GM12878 (cell line): ENCODE measurements at regions not wholly inside any gene's neighbourhood (a gene's known extent, or its start where the extent isn't known, plus 50 kb on each side); places are given as distances from the start of the nearest gene placed in this dataset.

Experiments used
- ATAC-seq: fragments of 200-7000 bp; cut with Tn5 transposase; 3 replicates; pipeline ENCODE4 v1.9.1; 2020; ENCODE audit warnings: mild to moderate bottlenecking, moderate library complexity
- BruUV-seq: library from RNA; stranded (reverse); fragments of 400-500 nt; replicated peaks from 2 replicates; lab custom pipeline; 2021; lab: Mats Ljungman, UMichigan
- CTCF ChIA-PET: fragments of 300-600 bp; sonication (Branson Sonifier 250); formaldehyde crosslinking; extraction: SDS; loops from one replicate; lab custom pipeline; 2021; ENCODE audit warnings: inconsistent platforms; lab: Yijun Ruan, JAX
- POLR2A ChIA-PET: fragments of 350-600 bp; formaldehyde crosslinking; extraction: SDS; loops from one replicate; lab custom pipeline; 2021; ENCODE audit warnings: inconsistent platforms; lab: Charles Lee
- RAD21 ChIA-PET: fragments of 300-600 bp; sonication (Branson Sonifier 250); formaldehyde crosslinking; loops from one replicate; lab custom pipeline; 2023; ENCODE audit warnings: antibody characterized with exemption; ENCODE audit not compliant: unreplicated experiment; lab: Charles Lee
- SMC1A ChIA-PET: fragments of 300-600 bp; sonication (Branson Sonifier 250); formaldehyde crosslinking; loops from one replicate; lab custom pipeline; 2023; ENCODE audit not compliant: unreplicated experiment, uncharacterized antibody; lab: Charles Lee
- DNase-seq: peaks from one replicate; pipeline ENCODE4 v3.0.0-alpha.2; 2011; ENCODE audit warnings: low read depth, low spot score
- FAIRE-seq: peaks from 3 replicates; lab custom pipeline; 2011; peaks lifted over from hg19 to GRCh38; lab: Jason Lieb, UNC
- H2AFZ ChIP-seq: 2 replicates; pipeline ENCODE4 v1.6.0; 2011; ENCODE audit warnings: low read depth, low read length, control low read depth; ENCODE audit not compliant: control insufficient read depth
- H3K27ac ChIP-seq: 2 replicates; pipeline ENCODE4 v1.5.1; 2011; ENCODE audit warnings: control low read depth; ENCODE audit not compliant: control insufficient read depth, insufficient read depth
- H3K27me3 ChIP-seq, 2 experiments: replicated peaks in 1 of 2; 2 replicates each; pipeline versions ENCODE4 v1.6.0 to v1.6.1; 2011; ENCODE audit warnings: low read length in 1 of 2; ENCODE audit not compliant: control insufficient read depth in 2 of 2, insufficient read depth in 2 of 2
- H3K36me3 ChIP-seq, 2 experiments: 2 replicates each; pipeline ENCODE4 v1.5.1; 2011; ENCODE audit warnings: low read length in 1 of 2; ENCODE audit not compliant: control insufficient read depth in 2 of 2, insufficient read depth in 2 of 2
- H3K4me1 ChIP-seq: 2 replicates; pipeline ENCODE4 v1.6.1; 2011; ENCODE audit warnings: mild to moderate bottlenecking, low read length, moderate library complexity, mixed read lengths; ENCODE audit not compliant: control insufficient read depth, insufficient read depth
- H3K4me2 ChIP-seq: 2 replicates; pipeline ENCODE4 v1.6.0; 2011; ENCODE audit warnings: control low read depth; ENCODE audit not compliant: control insufficient read depth, insufficient read depth
- H3K4me3 ChIP-seq: fragments of 200-600 bp; sonication (generic); 2 replicates; pipeline ENCODE4 v1.5.1; 2016
- H3K79me2 ChIP-seq: 2 replicates; pipeline ENCODE4 v1.6.0; 2011; ENCODE audit warnings: low read length; ENCODE audit not compliant: control insufficient read depth, insufficient read depth
- H3K9ac ChIP-seq: 2 replicates; pipeline ENCODE4 v1.8.0; 2011; ENCODE audit warnings: low read length, control low read depth, mixed read lengths; ENCODE audit not compliant: control insufficient read depth, insufficient read depth
- H3K9me3 ChIP-seq: replicated peaks from 3 replicates; pipeline ENCODE4 v1.5.1; 2011; ENCODE audit warnings: mild to moderate bottlenecking, low read length; ENCODE audit not compliant: control insufficient read depth, insufficient read depth
- H4K20me1 ChIP-seq: 2 replicates; pipeline ENCODE4 v1.6.0; 2011; ENCODE audit not compliant: control insufficient read depth, insufficient read depth
- ATF7 ChIP-seq: fragments of 450-650 bp; IDR thresholded peaks from 2 replicates; pipeline ENCODE4 v1.6.1; 2016; ENCODE audit warnings: low read depth, mild to moderate bottlenecking
- BACH1 ChIP-seq: fragments of 450-650 bp; IDR thresholded peaks from 2 replicates; pipeline ENCODE4 v1.6.1; 2017; ENCODE audit warnings: mild to moderate bottlenecking, borderline replicate concordance
- CBX3 ChIP-seq: fragments of 200-600 bp; sonication (generic); IDR thresholded peaks from 2 replicates; pipeline ENCODE4 v1.6.1; 2016; ENCODE audit warnings: low read depth, borderline replicate concordance
- IRF3 ChIP-seq: fragments of 450-650 bp; IDR thresholded peaks from 2 replicates; pipeline ENCODE4 v1.6.1; 2014; ENCODE audit warnings: mild to moderate bottlenecking
- MAX ChIP-seq: IDR thresholded peaks from 2 replicates; pipeline ENCODE4 v1.6.1; 2012; ENCODE audit warnings: low read depth, low read length, improper control_type of control experiment
- MEF2B ChIP-seq: fragments of 450-650 bp; IDR thresholded peaks from 2 replicates; pipeline ENCODE4 v1.6.1; 2018; ENCODE audit warnings: mild to moderate bottlenecking, moderate library complexity; ENCODE audit not compliant: partially characterized antibody, poor library complexity, severe bottlenecking
- NRF1 ChIP-seq: conservative IDR thresholded peaks from 2 replicates; pipeline ENCODE4 v1.6.1; 2011; ENCODE audit warnings: mild to moderate bottlenecking, low read depth, low read length, improper control_type of control experiment
- RELA ChIP-seq: fragments of 450-650 bp; IDR thresholded peaks from 2 replicates; pipeline ENCODE4 v1.8.0; 2014; ENCODE audit warnings: borderline replicate concordance; ENCODE audit not compliant: partially characterized antibody
- SP1 ChIP-seq: IDR thresholded peaks from one replicate; pipeline ENCODE4 v1.6.1; 2011; ENCODE audit warnings: low read depth, low read length
- SPI1 ChIP-seq: IDR thresholded peaks from 2 replicates; pipeline ENCODE4 v1.6.1; 2011; ENCODE audit warnings: low read depth, mild to moderate bottlenecking, low read length, moderate library complexity, borderline replicate concordance; ENCODE audit not compliant: insufficient read depth
- TBL1XR1 ChIP-seq: IDR thresholded peaks from 2 replicates; pipeline ENCODE4 v1.6.1; 2012; ENCODE audit warnings: low read depth, low read length, improper control_type of control experiment
- USF1 ChIP-seq: IDR thresholded peaks from 2 replicates; pipeline ENCODE4 v1.6.1; 2011; ENCODE audit warnings: borderline replicate concordance, low read depth, mild to moderate bottlenecking, moderate library complexity, mixed read lengths, low read length; ENCODE audit not compliant: insufficient read depth; ENCODE audit errors: extremely low read length
- WGBS: methylation state at CpG from one replicate; pipeline ENCODE4 v1.1.6; 2016; ENCODE audit warnings: low lambda C conversion rate; ENCODE audit not compliant: insufficient replicate concordance, insufficient coverage; ENCODE audit errors: missing lambda C conversion rate; 5-methylcytosine and 5-hydroxymethylcytosine counted together
- in situ Hi-C: fragments of 300-500 bp; cut with MboI; formaldehyde crosslinking; loops from 9 replicates; pipeline ENCODE4 v1.14.3; 2018; ENCODE audit warnings: mixed read lengths
- intact Hi-C: fragments of 100-400 bp; cut with micrococcal nuclease; formaldehyde crosslinking; loops from one replicate; pipeline ENCODE4 v1.14.2; 2022; ENCODE audit not compliant: unreplicated experiment

GRCh38 chr16:76956841-76957240 lies 234.1 kb upstream of the MON1B start:
- WGBS, result 19% methylated on average over 2 of the region's 2 CpGs
- Histone ChIP-seq H2AFZ (no peak overlapping the region), H3K79me2 (no peaks in the 10 kb centered on the region), H3K4me1 (no peaks in the 10 kb centered on the region), H3K9me3 (no peaks in the 10 kb centered on the region), H3K27me3 (no peaks in the 10 kb centered on the region), H3K36me3 (no peaks in the 10 kb centered on the region), H3K27ac (no peak overlapping the region), H3K4me3 (no peak overlapping the region), H4K20me1 (no peaks in the 10 kb centered on the region), H3K4me2 (no peak overlapping the region), H3K9ac (no peak overlapping the region)
- intact Hi-C loops (no loop called here), in situ Hi-C loops (no loop called here)
- ChIA-PET SMC1A (no interaction called here), RAD21 (no interaction called here), CTCF (no interaction called here), POLR2A (no interaction called here)
- no peak for ATAC-seq
- TF ChIP-seq SPI1, result no peak
- no peak for TF ChIP-seq SP1
- TF ChIP-seq ATF7, result no peak
- TF ChIP-seq BACH1, result no peak
- TF ChIP-seq MAX, result no peak
- TF ChIP-seq CBX3, result no peak
- no peak for TF ChIP-seq MEF2B
- no peak for TF ChIP-seq IRF3
- TF ChIP-seq TBL1XR1, result no peak
- no peak for TF ChIP-seq USF1
- TF ChIP-seq NRF1, result no peak
- TF ChIP-seq RELA, result no peak
- no TSS peak for BruUV-seq
- DNase-seq, result no peak
- no peak for FAIRE-seq
